MM.1S (cell line): ENCODE measurements at regions not wholly inside any gene's neighbourhood (a gene's known extent, or its start where the extent isn't known, plus 50 kb on each side); places are given as distances from the start of the nearest gene placed in this dataset.

ENCODE experiments used
- EZH2 ChIP-seq: fragments of 300-600 bp; sonication (generic); optimal IDR thresholded peaks from 2 replicates; pipeline ENCODE3; 2017; ENCODE audit warnings: low read depth, mild to moderate bottlenecking, antibody characterized with exemption, low read length, mixed read lengths
- TF ChIP-seq, protein P1 (sequence below): fragments of 300-600 bp; sonication (generic); IDR thresholded peaks from 2 replicates; pipeline ENCODE4 v1.5.1; 2016; ENCODE audit warnings: antibody characterized with exemption, low read length, mixed read lengths

DNA sequence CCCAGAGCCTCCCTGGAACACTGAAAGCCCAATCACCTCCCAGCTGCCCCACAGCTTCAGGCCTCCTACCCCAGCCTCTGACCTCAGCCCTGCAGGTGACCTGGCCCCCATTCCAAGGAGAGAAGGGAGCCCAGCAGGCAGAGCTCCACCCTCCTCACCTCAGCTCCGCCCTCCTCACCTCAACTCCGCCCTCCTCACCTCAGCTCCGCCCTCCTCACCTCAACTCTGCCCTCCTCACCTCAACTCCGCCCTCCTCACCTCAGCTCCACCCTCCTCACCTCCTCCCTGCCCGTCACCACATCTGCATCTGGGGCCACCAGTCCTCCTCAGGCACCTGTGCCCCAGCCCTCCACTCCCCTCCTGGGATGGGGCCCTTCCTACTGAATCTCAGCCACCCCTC, 112.2 kb upstream of the SFSWAP start:
- no peak for TF ChIP-seq EZH2
- TF ChIP-seq, protein P1, sequence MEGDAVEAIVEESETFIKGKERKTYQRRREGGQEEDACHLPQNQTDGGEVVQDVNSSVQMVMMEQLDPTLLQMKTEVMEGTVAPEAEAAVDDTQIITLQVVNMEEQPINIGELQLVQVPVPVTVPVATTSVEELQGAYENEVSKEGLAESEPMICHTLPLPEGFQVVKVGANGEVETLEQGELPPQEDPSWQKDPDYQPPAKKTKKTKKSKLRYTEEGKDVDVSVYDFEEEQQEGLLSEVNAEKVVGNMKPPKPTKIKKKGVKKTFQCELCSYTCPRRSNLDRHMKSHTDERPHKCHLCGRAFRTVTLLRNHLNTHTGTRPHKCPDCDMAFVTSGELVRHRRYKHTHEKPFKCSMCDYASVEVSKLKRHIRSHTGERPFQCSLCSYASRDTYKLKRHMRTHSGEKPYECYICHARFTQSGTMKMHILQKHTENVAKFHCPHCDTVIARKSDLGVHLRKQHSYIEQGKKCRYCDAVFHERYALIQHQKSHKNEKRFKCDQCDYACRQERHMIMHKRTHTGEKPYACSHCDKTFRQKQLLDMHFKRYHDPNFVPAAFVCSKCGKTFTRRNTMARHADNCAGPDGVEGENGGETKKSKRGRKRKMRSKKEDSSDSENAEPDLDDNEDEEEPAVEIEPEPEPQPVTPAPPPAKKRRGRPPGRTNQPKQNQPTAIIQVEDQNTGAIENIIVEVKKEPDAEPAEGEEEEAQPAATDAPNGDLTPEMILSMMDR = no peak
